GM21786 (cell line): ENCODE measurements at regions not wholly inside any gene's neighbourhood (a gene's known extent, or its start where the extent isn't known, plus 50 kb on each side); places are given as distances from the start of the nearest gene placed in this dataset.
A peak's percentile ranks its signal among the peaks of the same experiment; 100 is the strongest.

Experiments used
- ATAC-seq: cut with Tn5 transposase; IDR thresholded peaks from one replicate; pipeline ENCODE4 v1.9.1; 2021; ENCODE audit not compliant: unreplicated experiment

GRCh38 chr4:104766676-104767075 is 272.0 kb upstream of the CXXC4 start:
- ATAC-seq, result no peak

GRCh38 chr4:104772849-104773248 is 278.2 kb upstream of the CXXC4 start:
- ATAC-seq, result peak; percentile 91

- peak; percentile 75 for ATAC-seq
Measured at GRCh38 chr4:104795264-104795939, 300.7 kb upstream of the CXXC4 start.

GRCh38 chr4:104811727-104812126 is 317.0 kb upstream of the CXXC4 start:
- ATAC-seq, result no peak

DNA sequence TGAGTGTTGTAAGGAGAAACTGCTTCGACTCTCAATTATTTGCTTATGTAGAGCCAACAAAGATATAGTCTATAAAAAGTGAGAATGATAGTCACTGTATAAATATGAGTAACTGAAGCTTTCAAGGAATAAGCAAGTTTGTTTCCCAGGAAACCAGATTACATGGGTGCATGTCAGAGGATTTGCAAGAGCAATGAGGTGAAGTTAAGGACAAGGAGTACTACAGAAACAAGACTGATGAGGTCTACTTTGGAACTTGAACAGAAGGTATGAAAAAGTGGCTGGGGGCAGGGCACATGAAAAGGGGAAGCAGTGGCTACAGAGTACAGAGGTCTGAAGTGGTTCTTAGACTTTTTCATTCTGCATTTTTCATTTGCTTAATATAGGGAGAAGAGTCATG is 321.0 kb upstream of the CXXC4 start:
- peak; percentile 70 for ATAC-seq

DNA sequence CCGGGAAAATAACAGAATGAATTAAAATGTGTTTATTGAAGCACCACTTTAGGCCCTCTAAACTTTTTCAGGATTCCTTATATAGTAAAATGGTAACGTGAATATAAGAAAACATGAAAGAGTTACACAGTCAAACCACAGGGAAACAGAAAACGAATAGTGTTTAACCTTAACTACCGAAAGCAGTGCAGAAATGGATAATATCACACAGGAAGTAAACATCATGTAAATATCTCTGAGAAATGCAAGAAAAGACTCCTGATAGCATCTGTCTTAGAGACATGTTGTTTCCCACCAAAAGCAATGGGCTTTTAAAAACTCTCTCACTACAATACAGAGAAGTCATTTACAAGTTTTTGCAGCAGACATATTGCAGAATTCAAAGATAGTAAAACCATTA is 323.9 kb upstream of the CXXC4 start:
- ATAC-seq, result peak; percentile 40

- no peak for ATAC-seq
Measured at GRCh38 chr4:104826171-104826570, 320.5 kb upstream of the TET2 start.

GRCh38 chr4:104829761-104830160 is 316.9 kb upstream of the TET2 start:
- ATAC-seq, result no peak

DNA sequence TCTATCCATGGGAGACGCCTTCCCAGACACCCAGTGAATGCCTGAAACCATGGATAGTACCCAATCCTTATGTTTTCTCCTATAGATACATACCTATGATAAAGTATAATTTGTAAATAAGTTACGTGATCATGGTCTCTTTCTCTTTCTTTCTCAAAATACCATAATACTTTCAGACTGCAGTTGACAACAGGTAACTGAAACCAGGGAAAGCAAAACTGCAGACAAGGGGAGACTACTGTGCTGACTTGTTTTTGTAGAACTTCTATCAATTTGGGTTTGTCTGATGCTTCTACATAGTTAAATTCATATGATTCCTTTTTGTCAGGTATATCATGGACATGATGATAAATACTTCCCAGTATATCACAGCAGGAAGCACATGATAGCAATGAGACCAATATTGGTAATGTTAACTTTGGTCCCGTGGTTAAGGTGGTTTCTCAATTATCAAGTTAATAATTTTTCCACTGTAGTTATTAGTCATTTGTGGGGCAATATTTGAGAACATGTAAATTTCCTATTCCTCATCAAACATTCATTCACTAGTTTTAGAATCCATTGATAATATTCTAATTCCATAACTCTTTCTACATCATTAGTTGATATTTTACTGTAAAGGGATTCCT is 298.0 kb upstream of the TET2 start:
- no peak for ATAC-seq

DNA sequence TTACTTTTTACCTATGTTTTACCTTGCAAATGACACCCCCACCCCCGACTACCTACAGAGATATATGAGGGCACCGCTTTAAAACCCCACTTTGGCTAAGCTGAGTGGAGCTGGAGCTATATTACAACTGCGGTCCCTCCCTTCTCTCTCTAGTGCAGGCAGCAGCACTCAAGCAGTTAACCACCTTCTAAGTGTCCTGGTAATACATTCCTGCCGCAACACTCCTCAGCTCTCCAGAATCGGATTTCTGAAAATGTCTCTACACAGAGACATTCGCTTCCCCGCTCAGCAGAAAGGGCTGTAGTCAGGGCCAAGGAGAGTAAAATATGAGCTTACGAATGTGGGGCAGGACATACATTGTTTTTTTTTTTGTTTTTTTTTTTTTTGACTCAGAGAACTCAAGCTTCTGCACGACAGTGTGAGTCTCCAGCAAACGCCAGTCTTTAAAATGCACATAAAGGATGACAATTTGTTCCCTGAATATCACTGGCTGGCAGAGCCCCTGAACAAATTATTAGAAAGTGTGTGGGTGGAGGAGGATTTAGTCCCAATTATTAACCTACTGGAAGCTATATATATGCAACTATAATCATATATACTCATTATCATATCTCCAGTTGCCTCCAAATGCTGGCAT is 287.0 kb upstream of the TET2 start:
- no peak for ATAC-seq

- peak; percentile 86 for ATAC-seq
Measured at GRCh38 chr4:104860238-104861123, 286.2 kb upstream of the TET2 start.

DNA sequence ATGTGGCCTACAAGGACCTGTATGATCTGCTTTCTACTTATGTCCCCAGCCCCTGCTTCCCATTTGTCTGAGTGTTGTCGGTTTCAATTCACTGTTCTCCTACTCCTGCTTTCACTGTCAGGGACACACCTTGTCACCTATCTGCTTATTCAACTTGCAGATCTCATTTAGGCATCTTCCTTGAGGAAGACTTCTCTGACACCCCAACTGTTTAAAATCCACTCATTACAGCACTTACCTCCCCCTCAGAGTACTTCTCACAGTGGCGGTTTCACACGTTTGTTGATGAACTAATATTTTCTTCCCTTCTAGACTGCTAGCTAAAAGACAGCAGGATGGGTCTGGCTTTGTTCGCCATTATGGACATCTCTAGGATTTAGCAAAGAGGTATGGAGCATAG is 279.9 kb upstream of the TET2 start:
- ATAC-seq, result no peak

DNA sequence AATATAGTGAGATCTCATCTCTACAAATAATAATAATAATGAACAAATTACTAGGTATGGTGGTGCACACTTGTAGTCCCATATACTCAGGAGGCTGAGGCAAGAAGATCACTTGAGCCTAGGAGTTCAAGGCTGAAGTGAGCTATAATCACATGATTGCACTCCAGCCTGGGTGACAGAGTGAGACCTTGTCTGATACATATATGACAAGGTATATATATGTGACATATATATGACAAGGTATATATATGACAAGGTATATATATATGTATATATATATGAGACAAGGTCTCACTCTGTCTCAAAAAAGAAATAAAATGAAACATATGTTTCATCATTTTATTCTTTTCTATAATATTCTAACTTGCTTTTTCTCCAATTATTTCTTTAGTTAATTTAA is 278.1 kb upstream of the TET2 start:
- ATAC-seq, result peak; percentile 18

DNA sequence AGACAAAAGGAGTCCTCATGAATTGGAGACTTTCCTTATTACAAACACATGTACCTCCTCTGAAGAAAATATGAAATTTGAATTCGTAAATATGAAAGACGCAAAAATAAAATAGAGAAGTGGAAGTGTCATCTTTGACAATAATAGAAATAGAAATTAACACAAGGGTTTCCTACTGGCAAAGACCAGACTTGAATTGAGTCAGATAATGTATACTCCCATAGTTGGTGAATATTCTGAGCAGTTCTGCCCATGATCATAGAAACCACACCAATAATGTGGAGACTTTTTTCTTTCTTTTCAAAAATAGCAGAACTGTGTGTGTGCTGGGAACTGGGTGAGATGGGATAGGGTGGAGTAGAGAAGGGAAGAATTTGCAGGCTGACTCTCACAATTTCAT is 277.7 kb upstream of the TET2 start:
- peak; percentile 96 for ATAC-seq

- no peak for ATAC-seq
Measured at GRCh38 chr4:104869831-104870230, 276.8 kb upstream of the TET2 start.

DNA sequence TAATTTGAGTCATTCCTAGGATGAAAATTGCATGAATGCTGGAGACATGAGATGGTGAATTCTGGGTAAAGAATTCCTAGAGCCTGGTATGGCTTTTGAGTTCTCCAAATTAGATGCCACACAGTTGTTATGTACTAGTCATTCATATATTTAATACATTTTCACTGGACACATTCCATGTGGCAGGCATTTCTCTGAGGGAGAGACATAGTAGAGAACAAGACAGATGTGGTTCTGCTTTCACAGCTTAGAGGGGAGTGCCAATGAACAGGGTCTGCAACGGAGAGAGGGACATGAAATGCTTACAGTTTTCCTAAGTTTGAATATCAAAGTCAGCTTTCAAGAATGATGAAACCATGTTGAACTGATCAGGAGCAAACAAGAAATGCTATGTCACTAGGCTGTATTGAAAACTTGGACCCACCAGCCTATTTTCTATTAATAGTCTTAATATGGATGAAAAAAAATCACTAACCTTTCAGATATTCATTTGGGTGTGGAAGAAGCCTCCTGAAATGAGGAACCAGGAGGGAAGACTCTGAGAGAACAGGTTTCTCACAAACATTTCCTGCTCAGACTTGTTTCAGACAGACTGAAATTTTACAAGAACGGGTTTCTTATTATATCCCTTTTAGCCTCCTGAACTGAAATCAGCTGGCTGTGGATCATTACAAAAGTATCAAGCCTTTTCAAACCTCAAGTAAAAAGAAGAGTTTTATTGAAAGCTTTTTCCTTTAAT is 276.0 kb upstream of the TET2 start:
- no peak for ATAC-seq

DNA sequence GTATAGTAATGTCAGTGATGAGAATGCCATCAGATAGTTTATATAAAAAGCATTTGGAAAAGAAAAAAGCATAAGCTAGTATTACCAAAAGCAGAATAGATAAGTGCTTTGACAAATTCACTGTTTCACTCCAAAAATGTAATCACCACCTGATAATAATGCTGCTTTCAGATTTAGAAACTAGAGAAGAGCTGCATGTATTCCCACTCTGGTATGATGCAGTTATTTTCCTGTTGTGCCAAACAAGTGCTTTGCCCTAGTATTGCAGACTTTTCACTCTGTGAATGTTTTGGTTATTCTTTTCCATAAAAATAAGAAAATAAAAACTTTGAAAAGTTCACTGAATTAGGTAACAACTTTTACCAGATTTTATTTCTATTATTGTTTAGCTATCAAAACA is 267.7 kb upstream of the TET2 start:
- no peak for ATAC-seq

DNA sequence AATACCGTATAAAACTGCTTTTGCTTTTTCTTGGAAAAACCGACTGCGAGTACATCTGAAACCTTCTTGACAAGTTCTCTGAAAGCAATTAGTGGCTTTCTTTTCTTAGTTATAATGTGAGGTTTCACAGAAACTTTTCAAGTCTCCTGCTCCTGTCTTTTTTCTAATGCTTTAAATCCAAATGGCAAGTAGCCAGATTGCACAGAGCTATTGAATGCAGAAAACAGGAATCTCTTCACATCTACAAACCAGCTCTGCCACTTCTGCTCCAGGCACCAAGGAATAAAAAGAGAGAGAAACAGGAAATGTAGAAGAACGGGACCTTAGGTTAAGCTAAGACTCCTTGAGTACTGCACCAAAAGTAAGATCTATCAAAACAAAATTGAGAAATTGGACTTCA is 267.3 kb upstream of the TET2 start:
- no peak for ATAC-seq

DNA sequence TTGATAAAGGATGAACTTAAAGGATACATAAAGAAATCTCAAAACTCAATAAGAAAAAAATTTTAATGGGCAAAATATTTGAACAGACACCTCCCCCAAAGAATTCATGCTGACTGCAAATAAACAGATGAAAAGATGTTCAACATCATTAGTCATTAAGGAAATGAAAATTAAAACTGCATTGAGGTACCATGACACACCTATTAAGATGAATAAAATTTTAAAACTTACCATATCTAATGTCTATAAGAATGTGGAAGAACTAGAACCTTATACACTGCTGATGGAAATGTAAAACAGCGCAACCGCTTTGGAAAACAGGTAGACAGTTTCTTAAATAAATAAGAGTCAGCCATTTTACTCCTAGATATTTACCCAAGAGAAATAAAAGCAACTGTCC is 266.8 kb upstream of the TET2 start:
- ATAC-seq, result no peak

GRCh38 chr4:104881136-104881886 is 265.4 kb upstream of the TET2 start:
- ATAC-seq, result no peak
